ENCODE measurements at regions not wholly inside any gene's neighbourhood (a gene's known extent, or its start where the extent isn't known, plus 50 kb on each side); places are given as distances from the start of the nearest gene placed in this dataset.
"Not testable (repeated sequence)": the region's sequence is repeated elsewhere in the genome, so short reads cannot be mapped to it uniquely, and the experiment has no call there.

DNA sequence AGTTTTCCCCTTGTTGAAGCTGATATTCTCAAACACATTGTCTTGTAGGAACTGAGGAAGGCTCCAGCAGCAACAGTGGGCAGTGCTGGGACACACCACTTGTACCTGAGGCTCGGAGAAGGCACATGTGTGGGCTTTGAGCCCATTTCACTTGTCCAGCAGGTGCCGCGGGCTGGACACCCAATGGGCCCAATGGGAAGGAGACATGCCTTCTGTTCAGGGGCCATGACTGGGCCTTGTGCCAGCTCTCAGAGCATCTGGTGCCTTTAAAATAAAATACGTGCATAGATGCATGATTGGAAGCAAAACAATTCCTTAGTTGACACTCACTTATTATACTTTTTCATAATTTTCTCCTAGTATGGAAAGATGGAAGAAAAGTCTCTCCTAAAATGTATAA, 334.2 kb downstream of the KLF13 start:
- no peak for DNase-seq

DNA sequence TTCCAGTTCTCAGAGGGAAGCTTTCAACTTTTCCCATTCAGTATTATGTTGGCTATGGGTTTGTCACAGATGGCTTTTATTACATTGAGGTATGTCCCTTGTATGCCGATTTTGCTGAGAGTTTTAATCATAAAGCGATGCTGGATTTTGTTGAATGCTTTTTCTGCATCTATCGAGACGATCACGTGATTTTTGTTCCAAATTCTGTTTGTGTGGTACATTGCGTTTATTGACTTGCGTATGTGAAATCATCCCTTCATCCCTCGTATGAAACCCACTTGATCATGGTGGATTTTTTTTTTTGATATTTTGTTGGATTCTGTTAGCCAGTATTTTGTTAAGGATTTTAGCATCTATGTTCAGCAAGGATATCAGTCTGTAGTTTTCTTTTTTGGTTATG, 339.1 kb downstream of the KLF13 start:
- DNase-seq: not testable (repeated sequence)

GRCh38 chr15:31669158-31669908, 342.7 kb downstream of the KLF13 start:
- DNase-seq: not testable (repeated sequence)

- not testable (repeated sequence) for DNase-seq
These were observed 346.6 kb downstream of the KLF13 start for GRCh38 chr15:31673263-31673662.

DNA sequence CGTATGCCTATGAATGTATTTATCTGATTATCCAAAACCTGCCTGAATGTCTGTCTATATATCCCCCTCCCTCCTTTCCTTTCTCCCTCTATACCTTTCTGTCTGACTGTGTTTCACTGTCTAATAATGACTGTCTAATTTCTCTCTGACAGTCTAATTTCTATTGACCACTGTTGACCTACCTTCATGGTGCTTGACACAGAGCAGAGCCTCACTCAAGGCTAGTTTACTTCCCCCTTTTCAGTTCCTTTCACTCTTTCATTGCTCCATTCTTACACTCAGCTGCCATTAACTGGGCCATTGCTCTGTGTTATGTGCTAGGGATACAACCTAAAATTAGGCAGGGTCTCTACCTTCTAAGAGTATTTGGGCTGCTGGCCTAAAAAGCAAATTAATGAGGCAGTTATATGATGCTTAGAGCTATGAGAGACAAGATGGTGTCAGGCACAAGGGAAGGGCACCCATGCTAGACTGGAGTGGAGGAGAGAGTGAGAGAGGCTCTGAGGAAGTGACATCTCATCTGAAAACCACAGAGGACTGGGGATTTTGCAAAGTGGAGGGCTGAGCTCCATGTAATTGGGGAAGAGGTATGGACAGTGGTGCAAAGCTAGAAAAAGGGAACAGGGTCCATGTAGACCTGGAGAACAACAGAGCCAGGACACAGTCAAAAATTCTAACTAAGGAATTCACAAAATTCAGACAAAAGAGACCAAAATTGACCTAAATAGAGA, 348.6 kb upstream of the CHRNA7 start:
- not testable (repeated sequence) for DNase-seq

DNA sequence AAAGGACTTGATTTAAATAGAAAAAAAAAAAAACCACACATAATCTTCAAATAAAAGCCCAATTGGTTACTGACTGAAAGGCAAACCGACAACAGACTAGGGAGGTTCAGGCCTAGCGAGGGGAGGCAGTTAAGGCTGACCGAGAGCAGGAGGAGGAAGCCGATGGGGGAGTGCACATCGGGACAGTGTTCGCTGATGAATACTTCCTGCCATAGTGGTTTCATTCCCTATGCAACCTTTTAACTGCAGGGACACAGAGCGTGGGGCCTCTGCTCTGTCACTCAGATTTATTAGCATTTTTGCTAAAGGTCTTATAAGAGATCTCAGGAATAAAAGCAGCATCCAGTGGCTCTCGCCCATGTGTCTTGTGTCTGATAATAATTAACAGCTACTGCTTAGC, 343.2 kb upstream of the CHRNA7 start:
- DNase-seq: not testable (repeated sequence)

DNA sequence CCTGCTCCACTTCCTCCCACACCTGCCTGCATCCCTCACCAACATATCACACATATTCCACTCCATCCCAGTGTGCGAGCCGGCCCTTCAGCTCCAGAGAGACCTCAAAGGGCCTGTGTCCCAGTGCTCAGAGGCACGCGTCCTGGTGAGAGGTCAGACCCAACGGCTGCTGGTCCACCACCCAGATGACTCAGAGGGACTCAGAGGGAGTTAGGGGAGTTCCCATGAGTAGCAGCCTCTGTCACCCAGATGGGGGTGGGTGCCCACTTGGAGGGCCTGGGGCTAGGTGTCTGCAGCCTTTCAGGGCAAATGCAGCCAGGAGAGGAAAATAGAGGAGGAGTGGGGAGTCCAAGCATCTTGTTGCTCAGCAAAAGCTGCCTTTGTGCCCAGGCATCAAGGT, 333.8 kb upstream of the CHRNA7 start:
- DNase-seq: not testable (repeated sequence)

GRCh38 chr15:31705076-31705678, 325.1 kb upstream of the CHRNA7 start:
- DNase-seq: not testable (repeated sequence)

GRCh38 chr15:31707944-31708702, 322.2 kb upstream of the CHRNA7 start:
- not testable (repeated sequence) for DNase-seq

GRCh38 chr15:31708703-31709327, 321.5 kb upstream of the CHRNA7 start:
- DNase-seq: not testable (repeated sequence)

DNA sequence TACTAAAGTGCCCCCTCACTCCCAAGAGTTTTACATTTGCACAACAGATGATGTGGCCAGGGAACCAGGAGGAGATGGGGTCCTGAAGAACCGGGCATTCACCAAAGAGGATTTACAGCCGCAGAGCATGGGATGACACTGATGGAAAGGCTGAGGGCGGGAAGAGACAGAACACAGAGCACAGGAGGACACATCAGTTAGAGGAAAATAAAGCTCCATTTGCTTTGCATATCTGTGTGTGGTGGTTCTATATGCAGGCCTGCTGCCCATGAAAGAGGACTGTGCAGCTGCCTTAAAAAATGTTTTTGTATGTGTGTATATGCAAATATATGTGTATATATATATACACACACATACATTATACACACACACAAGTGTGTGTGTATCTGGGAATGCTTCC, 320.8 kb upstream of the CHRNA7 start:
- DNase-seq: not testable (repeated sequence)

- DNase-seq: not testable (repeated sequence)
These were observed 319.5 kb upstream of the CHRNA7 start for GRCh38 chr15:31710806-31711205.

DNA sequence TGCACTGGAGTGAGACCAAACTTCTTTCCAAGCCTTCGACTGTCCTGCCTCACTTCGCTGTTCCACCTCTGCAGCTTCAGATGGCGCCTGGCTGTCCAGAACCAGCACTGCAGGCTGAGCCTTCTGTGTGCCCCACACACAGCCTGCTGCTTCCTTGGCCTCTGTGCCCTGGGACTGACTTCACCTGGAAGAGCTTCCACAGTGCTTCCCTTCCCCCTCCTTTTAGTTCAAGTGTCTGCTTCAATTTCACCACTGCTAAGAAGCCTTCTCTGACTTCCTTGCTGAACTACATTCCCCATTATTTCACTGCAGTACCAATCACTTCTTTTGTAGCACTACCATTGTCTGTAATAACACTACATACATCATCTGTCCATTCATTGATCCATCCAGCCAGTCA, 315.1 kb upstream of the CHRNA7 start:
- DNase-seq: not testable (repeated sequence)

- DNase-seq: not testable (repeated sequence)
These were observed 311.7 kb upstream of the CHRNA7 start for GRCh38 chr15:31718625-31719024.

DNA sequence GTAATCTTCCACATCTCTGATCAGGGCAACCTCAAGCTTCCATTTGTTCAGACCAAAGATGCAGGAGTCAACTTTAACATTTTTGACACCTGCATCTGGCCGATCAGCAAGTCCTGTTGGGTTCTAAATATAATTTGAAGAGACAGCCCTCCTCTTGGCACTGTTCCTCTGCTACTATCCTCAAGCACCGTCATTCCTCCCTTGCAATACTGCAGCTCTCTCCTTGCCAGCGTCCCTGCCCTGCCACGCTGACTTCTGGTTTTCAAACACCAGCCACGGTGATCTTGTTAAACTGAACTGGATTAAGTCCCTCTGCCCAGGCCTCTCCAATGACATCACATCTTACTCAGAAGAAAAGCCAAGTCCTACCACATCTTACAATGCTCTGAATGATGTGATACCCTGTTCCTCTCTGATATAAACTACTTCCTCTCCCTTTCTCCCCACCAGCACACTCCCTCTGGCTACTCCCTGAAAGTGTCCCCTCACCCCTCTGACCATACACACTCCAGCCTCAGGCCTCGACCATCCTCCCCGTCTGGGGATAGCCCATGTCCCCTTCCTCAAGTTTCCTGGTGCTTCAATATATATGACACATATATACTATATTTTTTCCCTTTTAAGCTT, 310.8 kb upstream of the CHRNA7 start:
- DNase-seq: not testable (repeated sequence)

DNA sequence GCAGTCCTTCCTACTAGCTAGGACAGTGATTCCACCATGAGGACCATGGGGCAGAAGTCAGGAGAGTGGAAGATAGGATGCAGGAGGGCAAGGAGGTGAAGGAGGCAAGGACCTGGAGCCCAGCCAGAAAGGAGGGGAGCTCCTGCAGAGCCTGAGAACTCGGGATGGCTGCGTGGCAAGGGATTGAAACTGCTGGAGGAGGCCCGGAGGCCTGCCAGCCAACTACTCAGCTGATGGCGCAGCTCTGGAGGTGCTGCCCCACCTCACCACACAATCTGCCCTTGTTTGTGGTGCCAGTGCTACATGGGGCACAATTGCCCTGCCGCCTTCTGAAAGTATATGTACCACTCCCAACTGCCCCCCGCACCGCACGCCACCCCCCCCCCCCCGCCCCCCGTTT, 307.3 kb upstream of the CHRNA7 start:
- DNase-seq: not testable (repeated sequence)

GRCh38 chr15:31724903-31725302, 305.4 kb upstream of the CHRNA7 start:
- DNase-seq: not testable (repeated sequence)

DNA sequence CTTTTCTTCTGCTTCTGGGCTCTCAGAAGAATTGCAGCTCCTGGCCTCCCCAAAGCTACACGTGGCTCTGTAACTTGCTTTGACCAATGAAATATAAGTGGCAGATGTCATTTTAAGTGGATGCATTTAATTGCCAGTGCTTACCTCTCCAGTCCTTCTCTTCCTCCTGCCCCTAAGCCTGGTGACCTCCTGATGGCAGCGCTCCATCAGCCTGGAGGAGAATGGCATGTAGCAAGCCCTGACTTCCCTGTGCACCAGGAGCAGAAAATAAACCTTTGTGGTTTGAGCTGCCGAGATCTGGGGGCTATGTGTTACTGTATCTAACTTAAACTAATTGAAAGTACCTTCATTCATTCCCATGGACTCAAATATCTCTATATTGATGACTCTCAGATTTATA, 304.7 kb upstream of the CHRNA7 start:
- not testable (repeated sequence) for DNase-seq

DNA sequence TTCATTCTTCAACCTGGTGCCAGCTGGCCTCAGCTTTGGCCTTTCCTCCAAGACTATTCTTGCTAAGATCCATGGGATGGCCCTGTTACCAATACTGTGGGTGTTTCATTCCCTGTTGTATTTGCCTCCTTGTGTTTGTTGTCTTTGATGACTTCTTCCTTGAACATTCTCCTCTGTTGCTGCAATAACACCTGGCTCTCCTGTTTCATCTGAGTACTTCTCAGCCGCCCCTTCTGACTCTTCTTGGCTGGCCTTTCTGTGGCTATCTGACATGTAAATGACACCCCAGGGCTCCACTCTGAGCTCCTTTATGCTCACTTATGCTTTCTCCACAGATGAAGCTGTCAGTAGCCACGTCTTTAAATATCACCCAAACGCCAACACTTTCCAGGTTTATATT, 302.7 kb upstream of the CHRNA7 start:
- no peak for DNase-seq

GRCh38 chr15:31732726-31733125, 297.6 kb upstream of the CHRNA7 start:
- no peak for DNase-seq

- DNase-seq: peak in 12 of 51 donors; percentile 7 to 46 (median 26)
These were observed 296.9 kb upstream of the CHRNA7 start for GRCh38 chr15:31733424-31733823.

Data from hypothalamus (tissue), 51 donors.